ENCODE measurements at regions not wholly inside any gene's neighbourhood (a gene's known extent, or its start where the extent isn't known, plus 50 kb on each side); places are given as distances from the start of the nearest gene placed in this dataset.

DNA sequence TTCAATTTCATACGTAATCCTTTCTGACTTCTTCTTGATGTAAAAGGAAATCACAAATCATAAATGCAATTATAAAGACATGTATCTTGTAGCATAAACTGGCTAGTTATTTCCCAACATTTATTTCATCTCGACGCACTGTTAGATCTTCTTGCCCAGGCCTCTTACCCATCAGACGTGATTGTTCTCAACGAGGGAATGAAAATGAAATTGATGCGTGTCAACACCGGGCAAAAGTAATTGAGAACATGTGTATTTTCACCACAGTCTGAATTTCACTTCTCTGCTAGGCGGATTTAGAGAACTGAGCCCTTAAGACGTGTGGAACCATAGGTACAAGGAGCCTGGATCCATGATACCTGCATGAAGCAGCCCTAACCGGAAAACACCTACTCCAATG is 519.7 kb downstream of the KCNT2 start:
- TF ChIP-seq, protein P1, sequence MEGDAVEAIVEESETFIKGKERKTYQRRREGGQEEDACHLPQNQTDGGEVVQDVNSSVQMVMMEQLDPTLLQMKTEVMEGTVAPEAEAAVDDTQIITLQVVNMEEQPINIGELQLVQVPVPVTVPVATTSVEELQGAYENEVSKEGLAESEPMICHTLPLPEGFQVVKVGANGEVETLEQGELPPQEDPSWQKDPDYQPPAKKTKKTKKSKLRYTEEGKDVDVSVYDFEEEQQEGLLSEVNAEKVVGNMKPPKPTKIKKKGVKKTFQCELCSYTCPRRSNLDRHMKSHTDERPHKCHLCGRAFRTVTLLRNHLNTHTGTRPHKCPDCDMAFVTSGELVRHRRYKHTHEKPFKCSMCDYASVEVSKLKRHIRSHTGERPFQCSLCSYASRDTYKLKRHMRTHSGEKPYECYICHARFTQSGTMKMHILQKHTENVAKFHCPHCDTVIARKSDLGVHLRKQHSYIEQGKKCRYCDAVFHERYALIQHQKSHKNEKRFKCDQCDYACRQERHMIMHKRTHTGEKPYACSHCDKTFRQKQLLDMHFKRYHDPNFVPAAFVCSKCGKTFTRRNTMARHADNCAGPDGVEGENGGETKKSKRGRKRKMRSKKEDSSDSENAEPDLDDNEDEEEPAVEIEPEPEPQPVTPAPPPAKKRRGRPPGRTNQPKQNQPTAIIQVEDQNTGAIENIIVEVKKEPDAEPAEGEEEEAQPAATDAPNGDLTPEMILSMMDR (IDR thresholded peaks at IDR 0.05; ENCODE audit: borderline replicate concordance, extremely low read depth, low read length, poor library complexity, severe bottlenecking), result no peak
- TF ChIP-seq EZH2 (IDR thresholded peaks at IDR 0.05; ENCODE audit: borderline replicate concordance, low read depth, low read length, severe bottlenecking), result no peak
